Sigmoid colon (tissue), 6 donors: ENCODE measurements at regions not wholly inside any gene's neighbourhood (a gene's known extent, or its start where the extent isn't known, plus 50 kb on each side); places are given as distances from the start of the nearest gene placed in this dataset.

Experiments used
- DNase-seq: peaks from one replicate; pipeline ENCODE4 v3.0.0-alpha.2; 2019
- H3K27ac ChIP-seq, 4 donors: fragments of 200-600 bp; sonication (generic); one replicate each; pipeline ENCODE4 v1.5.1; 2016 to 2019; ENCODE audit warnings: mild to moderate bottlenecking in 1 of 4
- H3K27me3 ChIP-seq, 3 donors: fragments of 200-600 bp; sonication (generic); one replicate each; pipeline ENCODE4 v1.5.1; 2019; ENCODE audit warnings: mild to moderate bottlenecking in 1 of 3
- H3K36me3 ChIP-seq, 4 donors: fragments of 200-600 bp; sonication (generic); one replicate each; pipeline ENCODE4 v1.5.1; 2016 to 2019
- H3K4me1 ChIP-seq, 4 donors: fragments of 200-600 bp; sonication (generic); one replicate each; pipeline ENCODE4 v1.5.1; 2017 to 2019
- H3K4me3 ChIP-seq, 4 donors: fragments of 200-600 bp; sonication (generic); one replicate each; pipeline ENCODE4 v1.5.1; 2017 to 2019; ENCODE audit warnings: mild to moderate bottlenecking in 2 of 4, moderate library complexity in 1 of 4
- H3K9me3 ChIP-seq, 4 donors: fragments of 200-600 bp in 3 of 4; sonication (generic) in 3 of 4; one replicate each; pipeline versions ENCODE4 v1.5.1 to v1.6.1; 2013 to 2019
- EP300 ChIP-seq, 4 donors: sonication (generic); formaldehyde crosslinking; IDR thresholded peaks; one replicate each; pipeline ENCODE4 v1.6.1; 2017; ENCODE audit warnings: antibody characterized with exemption in 4 of 4
- POLR2A ChIP-seq, 2 donors: fragments of 450-650 bp; IDR thresholded peaks; one replicate each; pipeline ENCODE4 v1.6.1; 2016; ENCODE audit warnings: antibody characterized with exemption in 2 of 2, mild to moderate bottlenecking in 2 of 2, moderate library complexity in 2 of 2
- POLR2AphosphoS5 ChIP-seq, 4 donors: sonication (generic); formaldehyde crosslinking; IDR thresholded peaks; one replicate each; pipeline ENCODE4 v1.6.1; 2017; ENCODE audit warnings: antibody characterized with exemption in 4 of 4
- WGBS, 2 donors: extraction: QIAGEN DNeasy Blood & Tissue Kit; methylation state at CpG; one replicate each; pipeline ENCODE4 v1.1.7; 2013; 5-methylcytosine and 5-hydroxymethylcytosine counted together
- intact Hi-C: fragments of 100-400 bp; cut with DNase I; formaldehyde crosslinking; loops from one replicate; pipeline ENCODE4 v1.15.1; 2023
- TF ChIP-seq, protein P1 (sequence below), 4 experiments: fragments of 450-650 bp in 3 of 4; fragments of 200-600 bp in 1 of 4; IDR thresholded peaks; one replicate each; pipeline ENCODE4 v1.5.1; 2016 to 2019; ENCODE audit warnings: antibody characterized with exemption in 4 of 4, mild to moderate bottlenecking in 3 of 4, moderate library complexity in 2 of 4
- donor health status: healthy with polysubstance abuse.
- donor health status: healthy.

DNA sequence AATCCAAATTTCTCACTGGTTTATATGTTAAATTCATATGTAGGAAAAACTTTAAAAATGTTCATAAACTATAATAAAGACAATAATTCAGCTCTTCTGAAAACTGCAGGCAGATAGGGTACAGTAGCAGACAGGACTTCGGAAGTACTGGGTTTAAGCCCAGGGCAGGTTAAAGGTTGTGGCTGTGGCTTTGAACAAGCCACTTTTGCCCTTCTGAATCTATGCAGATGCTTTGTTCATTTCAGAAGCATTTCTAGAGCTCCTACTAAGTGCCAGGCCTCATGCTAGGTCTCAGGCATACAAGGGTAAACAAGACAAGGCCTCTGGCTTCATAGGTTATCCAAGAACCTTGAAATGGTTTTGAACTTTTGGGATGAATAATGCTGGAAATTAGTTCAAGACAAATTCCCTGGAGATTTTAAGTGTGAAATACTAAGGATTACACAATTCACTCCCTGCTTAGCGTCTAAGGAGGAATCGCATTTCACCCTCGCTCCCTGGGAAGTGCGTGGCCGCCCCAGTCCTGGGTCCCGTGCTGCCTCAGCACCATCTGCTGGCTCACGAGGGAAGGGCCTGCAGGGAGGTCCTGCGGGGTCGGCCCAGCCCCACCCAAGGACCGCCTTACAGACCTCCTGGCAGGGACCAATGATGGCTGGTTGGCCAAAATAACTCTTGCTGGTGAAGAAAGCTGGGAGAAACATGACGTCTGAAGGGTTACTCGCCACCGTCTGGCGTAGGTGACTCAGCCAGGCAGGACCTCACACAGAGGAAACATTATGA is 67.7 kb upstream of the L3MBTL4 start:
- WGBS, 2 donors = 16 to 23% methylated on average over 15 of the region's 15 CpGs
- intact Hi-C loops = loop anchor here (5.0 kb wide), 1 partner anchor 600 kb away; no protein-coding TSS in a partner anchor

DNA sequence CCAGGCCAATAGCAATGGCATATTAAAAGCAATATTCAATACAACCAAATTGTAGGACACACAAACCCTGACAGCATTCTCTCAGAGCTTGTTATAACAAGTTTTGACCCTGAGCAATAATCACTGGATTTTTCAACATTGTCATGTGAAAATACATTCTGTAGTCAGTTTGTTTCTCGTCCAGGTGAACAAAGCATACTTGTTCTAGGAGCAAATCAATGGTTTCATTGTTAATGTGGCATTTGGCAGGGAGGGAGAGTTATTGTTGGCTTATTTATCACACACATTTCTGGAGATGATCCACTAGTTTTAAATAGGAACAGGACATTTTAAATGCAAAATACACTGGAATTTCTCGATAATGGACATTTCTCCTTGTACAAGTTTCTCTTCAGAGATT is 69.9 kb upstream of the L3MBTL4 start:
- no peak overlapping the region for H3K27ac ChIP-seq
- no peaks in the 10 kb centered on the region for H3K4me1 ChIP-seq
- whole genome bisulfite sequencing, 2 donors = 26 to 67% methylated on average over 2 of the region's 2 CpGs
- intact Hi-C loops = loop anchor here (5.0 kb wide), 1 partner anchor 602 kb away; no protein-coding TSS in a partner anchor
- H3K4me3 ChIP-seq = no peak overlapping the region
- TF ChIP-seq POLR2A (IDR thresholded peaks at IDR 0.05) (no peak), EP300 (IDR thresholded peaks at IDR 0.05) (no peak), POLR2AphosphoS5 (IDR thresholded peaks at IDR 0.05) (no peak)
- TF ChIP-seq, protein P1, sequence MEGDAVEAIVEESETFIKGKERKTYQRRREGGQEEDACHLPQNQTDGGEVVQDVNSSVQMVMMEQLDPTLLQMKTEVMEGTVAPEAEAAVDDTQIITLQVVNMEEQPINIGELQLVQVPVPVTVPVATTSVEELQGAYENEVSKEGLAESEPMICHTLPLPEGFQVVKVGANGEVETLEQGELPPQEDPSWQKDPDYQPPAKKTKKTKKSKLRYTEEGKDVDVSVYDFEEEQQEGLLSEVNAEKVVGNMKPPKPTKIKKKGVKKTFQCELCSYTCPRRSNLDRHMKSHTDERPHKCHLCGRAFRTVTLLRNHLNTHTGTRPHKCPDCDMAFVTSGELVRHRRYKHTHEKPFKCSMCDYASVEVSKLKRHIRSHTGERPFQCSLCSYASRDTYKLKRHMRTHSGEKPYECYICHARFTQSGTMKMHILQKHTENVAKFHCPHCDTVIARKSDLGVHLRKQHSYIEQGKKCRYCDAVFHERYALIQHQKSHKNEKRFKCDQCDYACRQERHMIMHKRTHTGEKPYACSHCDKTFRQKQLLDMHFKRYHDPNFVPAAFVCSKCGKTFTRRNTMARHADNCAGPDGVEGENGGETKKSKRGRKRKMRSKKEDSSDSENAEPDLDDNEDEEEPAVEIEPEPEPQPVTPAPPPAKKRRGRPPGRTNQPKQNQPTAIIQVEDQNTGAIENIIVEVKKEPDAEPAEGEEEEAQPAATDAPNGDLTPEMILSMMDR (IDR thresholded peaks at IDR 0.05) = no peak
- H3K36me3 ChIP-seq = no peaks in the 10 kb centered on the region
- no peaks in the 10 kb centered on the region for H3K9me3 ChIP-seq
- H3K27me3 ChIP-seq = no peaks in the 10 kb centered on the region
- DNase-seq = no peak

More for the DNA sequence above, 67.7 kb upstream of the L3MBTL4 start:
- Histone ChIP-seq H3K27ac (no peak overlapping the region), H3K9me3 (no peaks in the 10 kb centered on the region), H3K4me1 (no peaks in the 10 kb centered on the region), H3K27me3 (no peaks in the 10 kb centered on the region), H3K36me3 (no peaks in the 10 kb centered on the region), H3K4me3 (no peak overlapping the region)
- DNase-seq = peak; percentile 84
- peak in 2 of 4 donors; percentile 14 to 36 for TF ChIP-seq POLR2AphosphoS5 (IDR thresholded peaks at IDR 0.05)
- no peak for TF ChIP-seq POLR2A (IDR thresholded peaks at IDR 0.05)
- TF ChIP-seq, protein P1 (IDR thresholded peaks at IDR 0.05) = peak in 3 of 4 experiments; percentile 19 to 36 (median 35)

DNA sequence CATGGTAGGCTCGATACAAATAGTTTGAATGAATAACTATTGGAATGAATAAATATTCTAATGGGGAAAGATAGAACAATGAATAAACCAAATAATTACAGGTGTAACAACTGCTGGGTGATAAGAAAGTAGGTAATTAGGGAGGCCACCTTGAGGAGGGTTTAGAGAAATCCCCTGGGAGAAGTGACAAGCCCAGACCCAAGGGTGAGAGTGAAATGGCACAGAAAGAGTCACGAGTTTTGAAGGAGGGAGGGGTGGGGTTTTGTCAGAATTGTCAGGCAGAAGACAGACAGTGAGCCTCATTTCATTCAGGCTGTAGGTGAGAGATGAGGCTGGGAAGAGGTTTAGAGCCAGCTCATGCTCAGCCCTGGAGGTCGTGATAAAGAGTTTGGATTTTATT is 71.6 kb upstream of the L3MBTL4 start:
- Histone ChIP-seq H3K27ac (no peak overlapping the region), H3K4me3 (no peak overlapping the region), H3K4me1 (no peaks in the 10 kb centered on the region), H3K36me3 (no peaks in the 10 kb centered on the region), H3K9me3 (no peaks in the 10 kb centered on the region), H3K27me3 (no peaks in the 10 kb centered on the region)
- DNase-seq = no peak
- intact Hi-C loops = no loop called here
- WGBS, 2 donors = 28 to 52% methylated on average over 3 of the region's 3 CpGs
- TF ChIP-seq, protein P1 (IDR thresholded peaks at IDR 0.05) = no peak
- TF ChIP-seq EP300 (IDR thresholded peaks at IDR 0.05) (no peak), POLR2AphosphoS5 (IDR thresholded peaks at IDR 0.05) (no peak), POLR2A (IDR thresholded peaks at IDR 0.05) (no peak)

DNA sequence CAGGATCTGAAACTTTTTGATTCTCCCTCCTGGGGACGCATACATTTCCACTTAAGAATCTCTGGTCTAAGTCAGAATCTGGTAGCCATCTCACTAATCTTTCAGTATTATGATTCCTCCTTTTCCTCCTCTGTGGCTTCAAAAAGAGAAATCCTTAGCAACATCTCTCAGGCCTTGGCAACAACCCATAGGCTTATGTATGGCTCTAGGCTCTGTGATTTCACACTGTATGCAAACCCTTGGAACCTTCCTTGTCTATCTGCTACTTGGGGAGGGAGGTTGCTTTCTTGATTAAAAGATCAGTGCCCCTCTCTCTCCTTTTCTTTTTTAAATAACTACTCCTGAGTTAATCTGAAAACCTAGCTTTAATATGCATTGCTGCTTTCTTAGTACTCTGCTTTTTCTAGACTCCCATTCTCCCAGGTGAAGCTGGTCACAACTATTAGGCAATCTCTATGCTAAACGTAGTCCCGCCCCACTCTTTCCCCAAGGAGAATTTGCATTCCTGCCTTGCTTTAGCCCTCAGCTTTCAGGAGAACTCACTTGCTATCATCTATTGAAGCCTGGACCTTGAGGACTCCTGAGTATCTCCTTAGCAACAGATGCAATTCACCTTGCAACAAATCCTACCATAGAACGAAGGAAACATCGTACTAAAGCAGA is 72.2 kb upstream of the L3MBTL4 start:
- no peaks in the 10 kb centered on the region for H3K27me3 ChIP-seq
- H3K4me1 ChIP-seq = no peaks in the 10 kb centered on the region
- H3K27ac ChIP-seq = no peak overlapping the region
- no peak overlapping the region for H3K4me3 ChIP-seq
- no peak for DNase-seq
- no peaks in the 10 kb centered on the region for H3K9me3 ChIP-seq
- intact Hi-C loops = no loop called here
- 79 to 85% methylated on average over 5 of the region's 5 CpGs for WGBS, 2 donors
- no peak for TF ChIP-seq POLR2A (IDR thresholded peaks at IDR 0.05)
- TF ChIP-seq POLR2AphosphoS5 (IDR thresholded peaks at IDR 0.05) = no peak
- TF ChIP-seq EP300 (IDR thresholded peaks at IDR 0.05) = no peak
- TF ChIP-seq, protein P1 (IDR thresholded peaks at IDR 0.05) = no peak
- no peaks in the 10 kb centered on the region for H3K36me3 ChIP-seq
